ENCODE measurements at regions not wholly inside any gene's neighbourhood (a gene's known extent, or its start where the extent isn't known, plus 50 kb on each side); places are given as distances from the start of the nearest gene placed in this dataset.
"Not testable (repeated sequence)": the region's sequence is repeated elsewhere in the genome, so short reads cannot be mapped to it uniquely, and the experiment has no call there.

GRCh38 chrX:11007076-11007475, 104.1 kb upstream of the HCCS start:
- CTCF ChIA-PET; H3K9me3 ChIP-seq (ENCODE audit: control insufficient read depth, insufficient read depth, low read length); intact Hi-C loops (cut with micrococcal nuclease); H2BK15ac ChIP-seq (ENCODE audit: low read depth, low read length); POLR2A ChIA-PET (ENCODE audit: unreplicated experiment); H2AFZ ChIP-seq (replicated peaks; ENCODE audit: low read length, poor library complexity); H3K14ac ChIP-seq (replicated peaks; ENCODE audit: low read depth, low read length); H2AK5ac ChIP-seq (ENCODE audit: low read depth, low read length); in situ Hi-C loops (cut with MboI; ENCODE audit: low sequenced_read_pairs); H4K5ac ChIP-seq (ENCODE audit: low read depth, low read length); H3K9ac ChIP-seq (ENCODE audit: low read depth, low read length); H2BK120ac ChIP-seq (ENCODE audit: low read depth, low read length); H3K4ac ChIP-seq (ENCODE audit: low read depth, low read length); H2BK5ac ChIP-seq (ENCODE audit: low read depth, low read length, poor library complexity, severe bottlenecking); H4K8ac ChIP-seq (ENCODE audit: low read depth in 2 of 2, low read length in 2 of 2); H3K18ac ChIP-seq (ENCODE audit: low read depth, low read length); H4K20me1 ChIP-seq (ENCODE audit: insufficient read depth, low read length); H3K4me3 ChIP-seq (ENCODE audit: insufficient read depth, low read depth, low read length); H3K36me3 ChIP-seq (ENCODE audit: control insufficient read depth, insufficient read depth, low read length); H3K9me1 ChIP-seq (ENCODE audit: insufficient read depth, low read length); BruUV-seq (replicated peaks); H3K4me2 ChIP-seq (ENCODE audit: low read depth, low read length); H4K91ac ChIP-seq (ENCODE audit: insufficient read depth, low read depth, low read length); H3K27me3 ChIP-seq (ENCODE audit: control insufficient read depth, insufficient read depth, low read length); H2BK20ac ChIP-seq (ENCODE audit: low read depth, low read length); H3K56ac ChIP-seq (ENCODE audit: extremely low read depth, insufficient read depth, low read length); H3K27ac ChIP-seq (ENCODE audit: insufficient read depth, low read length); H2AK9ac ChIP-seq (replicated peaks; ENCODE audit: low read depth, low read length, poor library complexity); H3K4me1 ChIP-seq (ENCODE audit: control insufficient read depth, insufficient read depth, low read length); H3K23ac ChIP-seq (ENCODE audit: low read depth, low read length); ATAC-seq (ENCODE audit: low read depth); H3K79me1 ChIP-seq (ENCODE audit: low read depth in 1 of 2, low read length in 2 of 2); DNase-seq; dilution Hi-C loops (cut with HindIII; ENCODE audit: low sequenced_read_pairs, unreplicated experiment): not testable (repeated sequence)
- 50% methylated on average over 1 of the region's 9 CpGs; no CpG with 5 or more reads in 1 of the 2 experiments for WGBS, 2 experiments (ENCODE audit: extremely low coverage in 2 of 2, insufficient read length in 1 of 2)
